HEK293 (cell line): ENCODE measurements at regions not wholly inside any gene's neighbourhood (a gene's known extent, or its start where the extent isn't known, plus 50 kb on each side); places are given as distances from the start of the nearest gene placed in this dataset.

ENCODE experiments used
- ATF2 ChIP-seq: fragments of 450-650 bp; formaldehyde crosslinking; IDR thresholded peaks from 2 replicates; pipeline ENCODE4 v1.5.1; 2016; ENCODE audit warnings: missing biosample characterization, missing genetic modification characterization, low read depth
- BCL6B ChIP-seq: fragments of 450-650 bp; formaldehyde crosslinking; IDR thresholded peaks from 2 replicates; pipeline ENCODE4 v1.5.1; 2017; ENCODE audit warnings: missing biosample characterization, missing genetic modification characterization
- INSM2 ChIP-seq: fragments of 450-650 bp; formaldehyde crosslinking; IDR thresholded peaks from 2 replicates; pipeline ENCODE4 v1.5.1; 2016; ENCODE audit warnings: missing biosample characterization, missing genetic modification characterization
- KLF7 ChIP-seq: fragments of 450-650 bp; formaldehyde crosslinking; IDR thresholded peaks from 2 replicates; pipeline ENCODE4 v1.5.1; 2016; ENCODE audit warnings: missing biosample characterization, missing genetic modification characterization, borderline replicate concordance
- REST ChIP-seq: fragments of 450-650 bp; formaldehyde crosslinking; IDR thresholded peaks from 2 replicates; pipeline ENCODE4 v1.5.1; 2016; ENCODE audit warnings: missing biosample characterization, missing genetic modification characterization
- SP3 ChIP-seq: fragments of 450-650 bp; formaldehyde crosslinking; IDR thresholded peaks from 2 replicates; pipeline ENCODE4 v1.5.1; 2016; ENCODE audit warnings: missing biosample characterization, missing genetic modification characterization
- ZBTB11 ChIP-seq: fragments of 450-650 bp; formaldehyde crosslinking; conservative IDR thresholded peaks from 2 replicates; pipeline ENCODE4 v1.5.1; 2016; ENCODE audit warnings: low read depth, missing biosample characterization, missing genetic modification characterization
- ZBTB7A ChIP-seq: fragments of 450-650 bp; formaldehyde crosslinking; IDR thresholded peaks from 2 replicates; pipeline ENCODE4 v1.5.1; 2016; ENCODE audit warnings: low read depth, missing biosample characterization, missing genetic modification characterization
- ZBTB8A ChIP-seq: fragments of 450-650 bp; formaldehyde crosslinking; IDR thresholded peaks from 2 replicates; pipeline ENCODE4 v1.5.1; 2016; ENCODE audit warnings: missing biosample characterization, missing genetic modification characterization
- ZNF169 ChIP-seq: fragments of 450-650 bp; formaldehyde crosslinking; IDR thresholded peaks from 2 replicates; pipeline ENCODE4 v1.5.1; 2016; ENCODE audit warnings: missing biosample characterization, missing genetic modification characterization
- ZNF202 ChIP-seq: fragments of 450-650 bp; formaldehyde crosslinking; IDR thresholded peaks from 2 replicates; pipeline ENCODE4 v1.5.1; 2016; ENCODE audit warnings: missing biosample characterization, missing genetic modification characterization, borderline replicate concordance
- ZNF239 ChIP-seq: fragments of 450-650 bp; formaldehyde crosslinking; IDR thresholded peaks from 2 replicates; pipeline ENCODE4 v1.5.1; 2016; ENCODE audit warnings: missing biosample characterization, missing genetic modification characterization
- ZNF26 ChIP-seq: fragments of 450-650 bp; formaldehyde crosslinking; IDR thresholded peaks from 2 replicates; pipeline ENCODE4 v1.5.1; 2016; ENCODE audit warnings: missing biosample characterization, missing genetic modification characterization
- ZNF292 ChIP-seq: fragments of 450-650 bp; formaldehyde crosslinking; IDR thresholded peaks from 2 replicates; pipeline ENCODE4 v1.5.1; 2016; ENCODE audit warnings: low read depth, missing biosample characterization, missing genetic modification characterization, borderline replicate concordance
- ZNF341 ChIP-seq: fragments of 450-650 bp; formaldehyde crosslinking; IDR thresholded peaks from 2 replicates; pipeline ENCODE4; 2016; ENCODE audit warnings: low read depth, missing biosample characterization, missing genetic modification characterization
- ZNF37A ChIP-seq: fragments of 450-650 bp; IDR thresholded peaks from 2 replicates; pipeline ENCODE4 v1.5.1; 2018; ENCODE audit warnings: missing biosample characterization, missing genetic modification characterization
- ZNF398 ChIP-seq: fragments of 450-650 bp; formaldehyde crosslinking; IDR thresholded peaks from 2 replicates; pipeline ENCODE4 v1.5.1; 2017; ENCODE audit warnings: missing biosample characterization, missing genetic modification characterization
- ZNF473 ChIP-seq: fragments of 450-650 bp; formaldehyde crosslinking; IDR thresholded peaks from 2 replicates; pipeline ENCODE4 v1.5.1; 2017; ENCODE audit warnings: missing biosample characterization, missing genetic modification characterization
- ZNF530 ChIP-seq: fragments of 450-650 bp; formaldehyde crosslinking; IDR thresholded peaks from 2 replicates; pipeline ENCODE4 v1.5.1; 2016; ENCODE audit warnings: low read depth, missing biosample characterization, missing genetic modification characterization
- ZNF621 ChIP-seq: fragments of 450-650 bp; formaldehyde crosslinking; IDR thresholded peaks from 2 replicates; pipeline ENCODE4 v1.5.1; 2017; ENCODE audit warnings: missing biosample characterization, missing genetic modification characterization
- ZNF658 ChIP-seq: fragments of 450-650 bp; formaldehyde crosslinking; IDR thresholded peaks from 2 replicates; pipeline ENCODE4; 2016; ENCODE audit warnings: missing biosample characterization, missing genetic modification characterization
- ZNF76 ChIP-seq: fragments of 450-650 bp; formaldehyde crosslinking; IDR thresholded peaks from 2 replicates; pipeline ENCODE4; 2016; ENCODE audit warnings: low read depth, missing biosample characterization, missing genetic modification characterization, borderline replicate concordance
- ZNF785 ChIP-seq: fragments of 450-650 bp; formaldehyde crosslinking; IDR thresholded peaks from 2 replicates; pipeline ENCODE4 v1.5.1; 2016; ENCODE audit warnings: missing biosample characterization, missing genetic modification characterization
- ZSCAN18 ChIP-seq: fragments of 450-650 bp; formaldehyde crosslinking; IDR thresholded peaks from 2 replicates; pipeline ENCODE4 v1.5.1; 2016; ENCODE audit warnings: missing biosample characterization, missing genetic modification characterization

GRCh38 chr9:124087226-124087625 is 75.7 kb downstream of the LHX2 start (continued):
- TF ChIP-seq ZBTB7A (tag by site-specific recombination), result no peak
- TF ChIP-seq ZSCAN18, result no peak
- TF ChIP-seq ZBTB11 (tag by site-specific recombination), result peak; percentile 55
- TF ChIP-seq SP3 (tag by site-specific recombination), result no peak
- no peak for TF ChIP-seq KLF7 (tag by site-specific recombination)
- TF ChIP-seq ZNF530 (tag by site-specific recombination), result no peak
- TF ChIP-seq ZNF169 (tag by site-specific recombination), result no peak
- peak; percentile 33; the same call in 1 of the 2 replicates for TF ChIP-seq ZBTB8A (tag by site-specific recombination)
- TF ChIP-seq ZNF37A (tag by site-specific recombination), result no peak
- no peak for TF ChIP-seq BCL6B (tag by site-specific recombination)
- TF ChIP-seq INSM2 (tag by site-specific recombination), result no peak
- 0 out of 2 replicates have a peak, but pooled peaks have one; percentile 37 for TF ChIP-seq ZNF202 (tag by site-specific recombination)
- no peak for TF ChIP-seq ZNF292 (tag by site-specific recombination)
- TF ChIP-seq ATF2 (tag by site-specific recombination), result no peak
- no peak for TF ChIP-seq ZNF26 (tag by site-specific recombination)
- no peak for TF ChIP-seq ZNF341
- TF ChIP-seq REST, result no peak
- no peak for TF ChIP-seq ZNF473 (tag by site-specific recombination)
- TF ChIP-seq ZNF658 (tag by site-specific recombination), result no peak
- no peak for TF ChIP-seq ZNF621 (tag by site-specific recombination)
- no peak for TF ChIP-seq ZNF785 (tag by site-specific recombination)
- no peak for TF ChIP-seq ZNF239 (tag by site-specific recombination)
- no peak for TF ChIP-seq ZNF398 (tag by site-specific recombination)
- no peak for TF ChIP-seq ZNF76 (tag by site-specific recombination)
